Left ventricle myocardium inferior (tissue), 1 donor: ENCODE measurements at regions not wholly inside any gene's neighbourhood (a gene's known extent, or its start where the extent isn't known, plus 50 kb on each side); places are given as distances from the start of the nearest gene placed in this dataset.
"Not testable (repeated sequence)": the region's sequence is repeated elsewhere in the genome, so short reads cannot be mapped to it uniquely, and the experiment has no call there.

Source experiments
- DNase-seq: peaks from one replicate; pipeline ENCODE4 v3.0.0-alpha.2; 2020
- H3K27ac ChIP-seq: fragments of 200-600 bp; replicated peaks from 2 replicates; pipeline ENCODE4 v1.8.0; 2021
- H3K27me3 ChIP-seq: fragments of 200-600 bp; 2 replicates; pipeline ENCODE4 v1.8.0; 2021; ENCODE audit warnings: low read depth
- H3K36me3 ChIP-seq: fragments of 200-600 bp; 2 replicates; pipeline ENCODE4 v1.8.0; 2021
- H3K4me1 ChIP-seq: fragments of 200-600 bp; 2 replicates; pipeline ENCODE4 v1.8.0; 2021
- H3K4me3 ChIP-seq: fragments of 200-600 bp; 2 replicates; pipeline ENCODE4 v1.8.0; 2021; ENCODE audit warnings: mild to moderate bottlenecking, moderate library complexity
- H3K9me3 ChIP-seq: fragments of 200-600 bp; replicated peaks from 2 replicates; pipeline ENCODE4 v1.8.0; 2021
- CTCF ChIP-seq: fragments of 200-600 bp; IDR thresholded peaks from 2 replicates; pipeline ENCODE4 v1.8.0; 2021; ENCODE audit warnings: antibody characterized with exemption, mild to moderate bottlenecking, borderline replicate concordance
- intact Hi-C: fragments of 100-400 bp; cut with micrococcal nuclease; formaldehyde crosslinking; loops from one replicate; pipeline ENCODE4 v1.11.0; 2022
- donor health status: DM: no; HTN: yes; CAD: no; lungs with severe emphysema.

- no peak for TF ChIP-seq CTCF
- no peaks in the 10 kb centered on the region for H3K9me3 ChIP-seq
- H3K27me3 ChIP-seq: peaks cover 14% of the 10 kb centered on the region
- H3K4me3 ChIP-seq: no peak overlapping the region
- no peaks in the 10 kb centered on the region for H3K36me3 ChIP-seq
- DNase-seq: no peak
- intact Hi-C loops: no loop called here
- no peak overlapping the region for H3K27ac ChIP-seq
- H3K4me1 ChIP-seq: peaks cover 9% of the 10 kb centered on the region
These were observed 108.7 kb upstream of the MAP1LC3B2 start for GRCh38 chr12:116450406-116450910.

GRCh38 chr12:116452975-116453374, 106.2 kb upstream of the MAP1LC3B2 start:
- Histone ChIP-seq H3K27me3 (peaks cover 14% of the 10 kb centered on the region), H3K4me1 (peaks cover 19% of the 10 kb centered on the region)
- DNase-seq, H3K9me3 ChIP-seq, intact Hi-C loops, H3K36me3 ChIP-seq, H3K4me3 ChIP-seq, H3K27ac ChIP-seq: not testable (repeated sequence)

- H3K27ac ChIP-seq: no peak overlapping the region
- TF ChIP-seq CTCF: no peak
- DNase-seq: no peak
- peaks cover 15% of the 10 kb centered on the region for H3K27me3 ChIP-seq
- no peaks in the 10 kb centered on the region for H3K9me3 ChIP-seq
- intact Hi-C loops: no loop called here
- H3K4me3 ChIP-seq: no peak overlapping the region
- H3K4me1 ChIP-seq: peaks cover 19% of the 10 kb centered on the region
- H3K36me3 ChIP-seq: no peaks in the 10 kb centered on the region
These were observed 105.5 kb upstream of the MAP1LC3B2 start for GRCh38 chr12:116453631-116454030.

GRCh38 chr12:116454076-116454475, 105.1 kb upstream of the MAP1LC3B2 start:
- H3K27me3 ChIP-seq: peaks cover 18% of the 10 kb centered on the region
- no peak overlapping the region for H3K27ac ChIP-seq
- H3K4me3 ChIP-seq: no peak overlapping the region
- intact Hi-C loops: no loop called here
- DNase-seq: no peak
- H3K36me3 ChIP-seq: no peaks in the 10 kb centered on the region
- H3K4me1 ChIP-seq: peaks cover 19% of the 10 kb centered on the region
- no peaks in the 10 kb centered on the region for H3K9me3 ChIP-seq
- no peak for TF ChIP-seq CTCF

GRCh38 chr12:116454950-116455447, 104.2 kb upstream of the MAP1LC3B2 start:
- no peak for DNase-seq
- no peaks in the 10 kb centered on the region for H3K9me3 ChIP-seq
- intact Hi-C loops: no loop called here
- H3K27ac ChIP-seq: peak overlapping the region; percentile 83
- H3K36me3 ChIP-seq: no peaks in the 10 kb centered on the region
- TF ChIP-seq CTCF: no peak
- H3K4me1 ChIP-seq: peaks cover 19% of the 10 kb centered on the region
- H3K4me3 ChIP-seq: no peak overlapping the region
- H3K27me3 ChIP-seq: peaks cover 18% of the 10 kb centered on the region

GRCh38 chr12:116455540-116456329, 103.4 kb upstream of the MAP1LC3B2 start:
- no peak for TF ChIP-seq CTCF
- Histone ChIP-seq H3K4me3 (peak overlapping the region; percentile 24), H3K27ac (peak overlapping the region; percentile 83), H3K36me3 (no peaks in the 10 kb centered on the region), H3K27me3 (peaks cover 23% of the 10 kb centered on the region), H3K9me3 (no peaks in the 10 kb centered on the region), H3K4me1 (peaks cover 19% of the 10 kb centered on the region)
- peak; percentile 66 for DNase-seq
- intact Hi-C loops: no loop called here
